ENCODE measurements at regions not wholly inside any gene's neighbourhood (a gene's known extent, or its start where the extent isn't known, plus 50 kb on each side); places are given as distances from the start of the nearest gene placed in this dataset.

DNA sequence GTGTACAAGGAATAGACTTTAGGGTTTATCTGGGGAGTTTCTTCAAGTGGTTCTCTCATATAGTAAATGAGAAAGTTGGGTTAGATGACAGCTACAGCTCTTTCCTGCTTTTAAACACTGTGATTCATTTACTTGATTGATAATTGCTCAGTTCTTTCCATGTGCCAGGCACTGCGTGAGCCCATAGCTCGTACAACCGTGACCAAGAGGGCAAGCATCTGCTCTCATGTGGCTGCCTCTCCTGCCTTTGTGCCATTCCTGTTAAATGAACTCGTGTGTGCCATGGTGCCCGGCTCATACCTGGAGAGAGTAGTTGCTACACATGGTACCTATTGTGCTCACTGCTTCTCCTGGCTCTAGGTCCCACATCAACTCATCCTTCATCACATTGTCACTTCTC, 206.3 kb downstream of the SNX19 start:
- Histone ChIP-seq H3K4me3 (replicated peaks; ENCODE audit: insufficient read depth, low read length) (no peak overlapping the region), H3K27ac (replicated peaks) (no peak overlapping the region), H3K27me3 (ENCODE audit: insufficient read depth, poor library complexity, severe bottlenecking) (no peaks in the 10 kb centered on the region)
- no peak for DNase-seq (ENCODE audit: low read depth in 1 of 2, low spot score in 1 of 2)
- TF ChIP-seq GABPA (IDR thresholded peaks at IDR 0.05; ENCODE audit: low read depth) (no peak), POLR2AphosphoS5 (IDR thresholded peaks at IDR 0.05; ENCODE audit: low read depth) (no peak), SPI1 (IDR thresholded peaks at IDR 0.05; ENCODE audit: borderline replicate concordance, low read depth) (no peak)
- TF ChIP-seq, protein P1, sequence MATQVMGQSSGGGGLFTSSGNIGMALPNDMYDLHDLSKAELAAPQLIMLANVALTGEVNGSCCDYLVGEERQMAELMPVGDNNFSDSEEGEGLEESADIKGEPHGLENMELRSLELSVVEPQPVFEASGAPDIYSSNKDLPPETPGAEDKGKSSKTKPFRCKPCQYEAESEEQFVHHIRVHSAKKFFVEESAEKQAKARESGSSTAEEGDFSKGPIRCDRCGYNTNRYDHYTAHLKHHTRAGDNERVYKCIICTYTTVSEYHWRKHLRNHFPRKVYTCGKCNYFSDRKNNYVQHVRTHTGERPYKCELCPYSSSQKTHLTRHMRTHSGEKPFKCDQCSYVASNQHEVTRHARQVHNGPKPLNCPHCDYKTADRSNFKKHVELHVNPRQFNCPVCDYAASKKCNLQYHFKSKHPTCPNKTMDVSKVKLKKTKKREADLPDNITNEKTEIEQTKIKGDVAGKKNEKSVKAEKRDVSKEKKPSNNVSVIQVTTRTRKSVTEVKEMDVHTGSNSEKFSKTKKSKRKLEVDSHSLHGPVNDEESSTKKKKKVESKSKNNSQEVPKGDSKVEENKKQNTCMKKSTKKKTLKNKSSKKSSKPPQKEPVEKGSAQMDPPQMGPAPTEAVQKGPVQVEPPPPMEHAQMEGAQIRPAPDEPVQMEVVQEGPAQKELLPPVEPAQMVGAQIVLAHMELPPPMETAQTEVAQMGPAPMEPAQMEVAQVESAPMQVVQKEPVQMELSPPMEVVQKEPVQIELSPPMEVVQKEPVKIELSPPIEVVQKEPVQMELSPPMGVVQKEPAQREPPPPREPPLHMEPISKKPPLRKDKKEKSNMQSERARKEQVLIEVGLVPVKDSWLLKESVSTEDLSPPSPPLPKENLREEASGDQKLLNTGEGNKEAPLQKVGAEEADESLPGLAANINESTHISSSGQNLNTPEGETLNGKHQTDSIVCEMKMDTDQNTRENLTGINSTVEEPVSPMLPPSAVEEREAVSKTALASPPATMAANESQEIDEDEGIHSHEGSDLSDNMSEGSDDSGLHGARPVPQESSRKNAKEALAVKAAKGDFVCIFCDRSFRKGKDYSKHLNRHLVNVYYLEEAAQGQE (IDR thresholded peaks at IDR 0.05; ENCODE audit: insufficient replicate concordance, low read depth) = no peak
- TF ChIP-seq, protein P2, sequence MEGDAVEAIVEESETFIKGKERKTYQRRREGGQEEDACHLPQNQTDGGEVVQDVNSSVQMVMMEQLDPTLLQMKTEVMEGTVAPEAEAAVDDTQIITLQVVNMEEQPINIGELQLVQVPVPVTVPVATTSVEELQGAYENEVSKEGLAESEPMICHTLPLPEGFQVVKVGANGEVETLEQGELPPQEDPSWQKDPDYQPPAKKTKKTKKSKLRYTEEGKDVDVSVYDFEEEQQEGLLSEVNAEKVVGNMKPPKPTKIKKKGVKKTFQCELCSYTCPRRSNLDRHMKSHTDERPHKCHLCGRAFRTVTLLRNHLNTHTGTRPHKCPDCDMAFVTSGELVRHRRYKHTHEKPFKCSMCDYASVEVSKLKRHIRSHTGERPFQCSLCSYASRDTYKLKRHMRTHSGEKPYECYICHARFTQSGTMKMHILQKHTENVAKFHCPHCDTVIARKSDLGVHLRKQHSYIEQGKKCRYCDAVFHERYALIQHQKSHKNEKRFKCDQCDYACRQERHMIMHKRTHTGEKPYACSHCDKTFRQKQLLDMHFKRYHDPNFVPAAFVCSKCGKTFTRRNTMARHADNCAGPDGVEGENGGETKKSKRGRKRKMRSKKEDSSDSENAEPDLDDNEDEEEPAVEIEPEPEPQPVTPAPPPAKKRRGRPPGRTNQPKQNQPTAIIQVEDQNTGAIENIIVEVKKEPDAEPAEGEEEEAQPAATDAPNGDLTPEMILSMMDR (IDR thresholded peaks at IDR 0.05; ENCODE audit: insufficient read depth, low read length) = no peak

DNA sequence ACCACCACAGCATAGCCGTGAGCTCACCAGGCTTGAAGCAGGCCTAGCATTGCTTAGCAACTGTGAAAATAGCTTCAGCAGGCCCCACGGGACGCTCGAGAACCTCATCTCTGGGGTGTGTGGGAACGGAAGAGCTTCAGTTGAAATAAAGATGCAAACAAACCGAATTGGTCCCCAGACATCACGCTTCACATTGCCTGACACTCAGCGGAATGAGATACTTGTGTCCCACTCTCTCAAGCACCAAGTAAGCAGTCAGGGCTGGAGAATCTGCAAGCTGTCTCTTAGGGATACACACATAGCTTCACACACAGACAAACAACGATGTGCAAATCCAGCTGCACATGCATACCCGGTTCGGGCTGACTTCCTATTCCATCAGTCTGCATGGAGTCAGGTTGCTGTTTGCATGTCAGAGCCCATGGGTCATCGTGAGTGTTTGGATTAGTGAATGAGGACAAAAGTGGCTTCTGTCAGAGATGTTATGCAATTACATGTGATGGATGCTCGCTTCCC, 205.7 kb downstream of the SNX19 start:
- Histone ChIP-seq H3K27me3 (ENCODE audit: insufficient read depth, poor library complexity, severe bottlenecking) (no peaks in the 10 kb centered on the region), H3K4me3 (replicated peaks; ENCODE audit: insufficient read depth, low read length) (no peak overlapping the region), H3K27ac (replicated peaks) (no peak overlapping the region)
- no peak for DNase-seq (ENCODE audit: low read depth in 1 of 2, low spot score in 1 of 2)
- TF ChIP-seq SPI1 (IDR thresholded peaks at IDR 0.05; ENCODE audit: borderline replicate concordance, low read depth) (no peak), GABPA (IDR thresholded peaks at IDR 0.05; ENCODE audit: low read depth) (no peak), POLR2AphosphoS5 (IDR thresholded peaks at IDR 0.05; ENCODE audit: low read depth) (no peak)
- TF ChIP-seq, protein P1 (IDR thresholded peaks at IDR 0.05; ENCODE audit: insufficient replicate concordance, low read depth) = no peak
- TF ChIP-seq, protein P2 (IDR thresholded peaks at IDR 0.05; ENCODE audit: insufficient read depth, low read length) = no peak

DNA sequence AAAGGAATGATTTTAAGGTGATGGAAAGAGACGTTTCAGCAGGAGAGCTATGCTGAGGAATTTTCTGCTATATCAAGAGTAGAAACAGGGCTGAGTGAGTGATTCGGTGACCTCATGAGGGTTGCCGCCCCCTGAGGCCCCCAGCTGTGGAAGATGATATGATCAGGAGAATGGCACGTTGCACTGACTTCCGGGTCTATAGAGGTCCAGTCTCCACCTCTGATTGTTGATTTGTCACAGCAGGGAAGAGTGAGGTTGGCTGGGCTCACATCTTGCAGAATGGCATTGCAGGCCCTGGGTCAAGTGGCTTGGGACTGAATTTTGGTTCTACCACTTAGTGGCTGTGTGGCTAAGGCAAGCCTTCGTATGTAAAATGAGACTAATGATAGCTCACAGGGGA, 205.1 kb downstream of the SNX19 start:
- DNase-seq (ENCODE audit: low read depth in 1 of 2, low spot score in 1 of 2) = no peak
- no peak overlapping the region for H3K27ac ChIP-seq (replicated peaks)
- H3K4me3 ChIP-seq (replicated peaks; ENCODE audit: insufficient read depth, low read length) = no peak overlapping the region
- H3K27me3 ChIP-seq (ENCODE audit: insufficient read depth, poor library complexity, severe bottlenecking) = no peaks in the 10 kb centered on the region
- TF ChIP-seq, protein P2 (IDR thresholded peaks at IDR 0.05; ENCODE audit: insufficient read depth, low read length) = no peak
- no peak for TF ChIP-seq SPI1 (IDR thresholded peaks at IDR 0.05; ENCODE audit: borderline replicate concordance, low read depth)
- TF ChIP-seq, protein P1 (IDR thresholded peaks at IDR 0.05; ENCODE audit: insufficient replicate concordance, low read depth) = no peak
- TF ChIP-seq POLR2AphosphoS5 (IDR thresholded peaks at IDR 0.05; ENCODE audit: low read depth) = no peak
- no peak for TF ChIP-seq GABPA (IDR thresholded peaks at IDR 0.05; ENCODE audit: low read depth)
